Left ventricle myocardium inferior (tissue), 1 donor: ENCODE measurements at regions not wholly inside any gene's neighbourhood (a gene's known extent, or its start where the extent isn't known, plus 50 kb on each side); places are given as distances from the start of the nearest gene placed in this dataset.

Experiments used
- DNase-seq: peaks from one replicate; pipeline ENCODE4 v3.0.0-alpha.2; 2020
- H3K27ac ChIP-seq: fragments of 200-600 bp; replicated peaks from 2 replicates; pipeline ENCODE4 v1.8.0; 2021
- H3K27me3 ChIP-seq: fragments of 200-600 bp; 2 replicates; pipeline ENCODE4 v1.8.0; 2021; ENCODE audit warnings: low read depth
- H3K36me3 ChIP-seq: fragments of 200-600 bp; 2 replicates; pipeline ENCODE4 v1.8.0; 2021
- H3K4me1 ChIP-seq: fragments of 200-600 bp; 2 replicates; pipeline ENCODE4 v1.8.0; 2021
- H3K4me3 ChIP-seq: fragments of 200-600 bp; 2 replicates; pipeline ENCODE4 v1.8.0; 2021; ENCODE audit warnings: mild to moderate bottlenecking, moderate library complexity
- H3K9me3 ChIP-seq: fragments of 200-600 bp; replicated peaks from 2 replicates; pipeline ENCODE4 v1.8.0; 2021
- CTCF ChIP-seq: fragments of 200-600 bp; IDR thresholded peaks from 2 replicates; pipeline ENCODE4 v1.8.0; 2021; ENCODE audit warnings: antibody characterized with exemption, mild to moderate bottlenecking, borderline replicate concordance
- intact Hi-C: fragments of 100-400 bp; cut with micrococcal nuclease; formaldehyde crosslinking; loops from one replicate; pipeline ENCODE4 v1.11.0; 2022
- donor health status: DM: no; HTN: yes; CAD: no; lungs with severe emphysema.

- no peak for TF ChIP-seq CTCF
- no peaks in the 10 kb centered on the region for H3K4me1 ChIP-seq
- H3K27me3 ChIP-seq: no peaks in the 10 kb centered on the region
- peaks cover 71% of the 10 kb centered on the region for H3K9me3 ChIP-seq
- no peak overlapping the region for H3K27ac ChIP-seq
- DNase-seq: no peak
- intact Hi-C loops: no loop called here
- H3K4me3 ChIP-seq: no peak overlapping the region
- H3K36me3 ChIP-seq: no peaks in the 10 kb centered on the region
Observed at GRCh38 chr5:32880796-32881195, 169.7 kb downstream of the NPR3 start.

GRCh38 chr5:32887390-32887789 lies 176.3 kb downstream of the NPR3 start:
- no peak overlapping the region for H3K4me3 ChIP-seq
- no peaks in the 10 kb centered on the region for H3K36me3 ChIP-seq
- no peak for DNase-seq
- no peak for TF ChIP-seq CTCF
- no peak overlapping the region for H3K27ac ChIP-seq
- H3K4me1 ChIP-seq: no peaks in the 10 kb centered on the region
- H3K27me3 ChIP-seq: no peaks in the 10 kb centered on the region
- H3K9me3 ChIP-seq: peaks cover 30% of the 10 kb centered on the region
- intact Hi-C loops: no loop called here

- no peaks in the 10 kb centered on the region for H3K4me1 ChIP-seq
- H3K4me3 ChIP-seq: no peak overlapping the region
Observed at GRCh38 chr5:32889078-32889477, 178.0 kb downstream of the NPR3 start.

GRCh38 chr5:32903613-32904012 lies 192.5 kb downstream of the NPR3 start:
- no peak for DNase-seq
- Histone ChIP-seq H3K27me3 (no peaks in the 10 kb centered on the region), H3K27ac (no peak overlapping the region), H3K4me3 (no peak overlapping the region), H3K9me3 (peaks cover 5% of the 10 kb centered on the region), H3K4me1 (no peaks in the 10 kb centered on the region), H3K36me3 (no peaks in the 10 kb centered on the region)
- TF ChIP-seq CTCF: no peak
- intact Hi-C loops: no loop called here

More at GRCh38 chr5:32889078-32889477, 178.0 kb downstream of the NPR3 start:
- no peak for TF ChIP-seq CTCF
- Histone ChIP-seq H3K36me3 (no peaks in the 10 kb centered on the region), H3K27me3 (no peaks in the 10 kb centered on the region), H3K9me3 (peaks cover 16% of the 10 kb centered on the region), H3K27ac (no peak overlapping the region)
- no peak for DNase-seq
- intact Hi-C loops: no loop called here

- Histone ChIP-seq H3K4me3 (no peak overlapping the region), H3K36me3 (no peaks in the 10 kb centered on the region), H3K27me3 (no peaks in the 10 kb centered on the region), H3K27ac (no peak overlapping the region), H3K9me3 (peaks cover 5% of the 10 kb centered on the region), H3K4me1 (no peaks in the 10 kb centered on the region)
- no peak for DNase-seq
- no peak for TF ChIP-seq CTCF
- intact Hi-C loops: no loop called here
Observed at GRCh38 chr5:32908641-32909040, 197.5 kb downstream of the NPR3 start.

- TF ChIP-seq CTCF: no peak
- Histone ChIP-seq H3K4me3 (no peak overlapping the region), H3K27me3 (no peaks in the 10 kb centered on the region), H3K27ac (no peak overlapping the region), H3K36me3 (no peaks in the 10 kb centered on the region), H3K4me1 (no peaks in the 10 kb centered on the region), H3K9me3 (peaks cover 5% of the 10 kb centered on the region)
- intact Hi-C loops: no loop called here
- DNase-seq: no peak
Observed at GRCh38 chr5:32909207-32909606, 198.1 kb downstream of the NPR3 start.
